HFFc6 (cell line): ENCODE measurements at regions not wholly inside any gene's neighbourhood (a gene's known extent, or its start where the extent isn't known, plus 50 kb on each side); places are given as distances from the start of the nearest gene placed in this dataset.
"Not testable (repeated sequence)": the region's sequence is repeated elsewhere in the genome, so short reads cannot be mapped to it uniquely, and the experiment has no call there.

Experiments
- DNase-seq: peaks from one replicate; pipeline ENCODE4 v3.0.0-alpha.2; 2018
- H3K27ac Mint-ChIP-seq: 2 replicates; pipeline ENCODE4 v1.8.0; 2020; ENCODE audit warnings: mild to moderate bottlenecking, mixed read lengths
- H3K27me3 Mint-ChIP-seq: 2 replicates; pipeline ENCODE4 v1.8.0; 2021; ENCODE audit warnings: mild to moderate bottlenecking, moderate library complexity, mixed read lengths; ENCODE audit not compliant: insufficient read depth
- H3K36me3 Mint-ChIP-seq: 2 replicates; pipeline ENCODE4 v1.8.0; 2021; ENCODE audit warnings: low read depth, mixed read lengths
- H3K4me1 Mint-ChIP-seq: 2 replicates; pipeline ENCODE4 v1.8.0; 2020; ENCODE audit warnings: low read depth, mixed read lengths
- H3K4me3 Mint-ChIP-seq: 2 replicates; pipeline ENCODE4 v1.8.0; 2020; ENCODE audit warnings: mild to moderate bottlenecking, moderate library complexity, mixed read lengths
- H3K9me3 Mint-ChIP-seq: 2 replicates; pipeline ENCODE4 v1.8.0; 2020; ENCODE audit warnings: mild to moderate bottlenecking, mixed read lengths

DNA sequence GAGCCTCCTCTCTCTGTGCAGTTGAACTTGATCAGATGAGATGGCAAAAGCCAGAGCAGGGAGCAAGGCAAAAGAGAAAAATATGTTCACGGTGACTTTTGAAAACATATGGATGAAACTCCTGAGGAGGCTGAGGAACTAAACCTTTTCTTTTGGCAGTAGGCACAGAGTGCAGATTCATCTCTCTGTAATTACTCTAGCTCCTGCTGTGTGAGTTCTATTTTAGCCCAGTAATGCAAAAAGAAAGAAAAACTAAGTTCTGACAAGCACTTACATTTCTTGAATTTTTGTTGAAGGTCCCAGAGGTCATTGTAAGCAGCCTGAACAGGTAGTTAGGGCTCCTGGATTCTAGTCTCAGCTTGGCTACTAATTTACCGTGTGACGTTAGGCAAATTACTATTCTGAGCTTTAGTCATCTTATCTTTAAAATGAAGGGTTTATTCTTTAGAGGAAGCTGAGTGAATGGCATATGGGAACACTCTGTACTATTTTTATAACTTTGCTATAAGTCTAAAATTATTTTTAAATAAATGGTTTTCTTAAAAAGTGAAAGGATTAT is 114.7 kb upstream of the NBPF26 start:
- not testable (repeated sequence) for DNase-seq, H3K4me3 Mint-ChIP-seq, H3K27me3 Mint-ChIP-seq, H3K9me3 Mint-ChIP-seq, H3K4me1 Mint-ChIP-seq, H3K27ac Mint-ChIP-seq, H3K36me3 Mint-ChIP-seq

DNA sequence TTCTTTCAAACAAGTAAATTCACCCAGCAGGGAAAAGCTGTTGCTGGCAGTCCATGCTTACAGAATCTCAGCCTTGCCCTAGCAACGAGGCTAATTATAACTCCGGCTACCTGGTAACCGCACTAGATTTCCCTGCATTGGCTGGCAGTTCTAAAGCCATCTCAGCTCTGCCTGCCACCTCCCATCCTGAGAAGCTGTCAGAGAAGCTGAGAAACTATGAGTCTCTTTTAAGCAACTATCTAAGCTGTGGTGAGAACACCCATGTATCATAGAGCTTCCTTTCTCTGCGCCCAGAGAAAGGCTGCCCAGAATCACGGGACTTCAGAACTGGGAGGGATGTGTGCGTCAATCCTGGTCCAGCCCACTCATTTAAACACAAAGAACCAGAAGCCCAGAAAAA is 113.9 kb upstream of the NBPF26 start:
- DNase-seq, H3K27me3 Mint-ChIP-seq, H3K9me3 Mint-ChIP-seq, H3K36me3 Mint-ChIP-seq, H3K4me3 Mint-ChIP-seq, H3K4me1 Mint-ChIP-seq, H3K27ac Mint-ChIP-seq: not testable (repeated sequence)

DNA sequence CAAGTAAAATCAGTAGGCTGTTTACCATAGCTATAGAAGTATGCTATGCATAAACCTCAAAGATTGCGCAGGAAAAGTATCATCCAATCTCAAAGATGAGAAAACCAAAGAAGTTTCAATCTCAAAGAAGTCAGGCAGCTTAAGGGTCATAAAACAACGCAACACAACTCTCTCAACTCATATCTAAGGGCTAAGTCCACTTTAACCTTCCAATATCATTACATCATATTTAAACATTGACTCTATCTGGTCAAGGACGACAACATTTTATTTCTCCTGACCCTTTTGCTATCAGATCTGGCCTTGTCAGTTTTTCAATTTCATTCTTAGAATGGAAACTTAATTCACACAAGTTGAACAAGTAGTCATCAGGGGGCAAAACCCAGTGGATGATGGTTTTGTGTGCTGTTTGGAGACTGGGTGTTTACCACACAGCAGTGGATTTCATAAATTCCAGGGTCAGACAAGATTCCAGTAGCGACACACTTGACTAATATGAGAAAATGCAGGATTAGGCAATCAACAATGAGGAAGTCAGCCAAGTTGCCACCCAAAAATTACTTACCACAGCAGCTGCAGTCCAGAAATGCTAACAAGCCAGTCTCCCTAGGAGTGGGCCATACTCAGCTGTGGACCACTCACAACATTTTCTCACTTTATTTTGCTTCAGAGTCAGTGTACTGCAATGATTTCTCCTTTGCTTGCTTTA is 108.7 kb upstream of the NBPF26 start:
- not testable (repeated sequence) for H3K27ac Mint-ChIP-seq, H3K9me3 Mint-ChIP-seq, H3K4me1 Mint-ChIP-seq, H3K27me3 Mint-ChIP-seq, H3K36me3 Mint-ChIP-seq, H3K4me3 Mint-ChIP-seq, DNase-seq

DNA sequence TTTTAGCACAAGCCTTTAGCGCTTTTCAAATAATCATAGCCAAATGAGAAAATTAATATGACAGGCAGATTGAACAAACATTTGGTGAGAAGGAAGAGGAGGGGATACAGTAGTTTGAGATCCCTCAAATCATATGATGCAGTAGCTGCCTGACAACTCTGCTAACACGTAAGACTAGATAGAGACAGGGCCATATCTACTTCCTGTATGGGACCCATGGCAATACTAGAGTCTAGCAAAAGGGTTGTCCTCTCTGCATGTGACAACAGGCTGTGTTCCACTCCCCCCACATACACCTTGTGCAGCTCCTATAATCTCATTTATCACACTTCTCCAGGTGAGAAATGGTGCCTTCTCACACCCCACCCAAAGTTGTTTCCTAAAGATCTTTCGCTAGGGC is 106.3 kb upstream of the NBPF26 start:
- not testable (repeated sequence) for H3K4me3 Mint-ChIP-seq, H3K27ac Mint-ChIP-seq, H3K36me3 Mint-ChIP-seq, H3K9me3 Mint-ChIP-seq, H3K27me3 Mint-ChIP-seq, DNase-seq, H3K4me1 Mint-ChIP-seq

DNA sequence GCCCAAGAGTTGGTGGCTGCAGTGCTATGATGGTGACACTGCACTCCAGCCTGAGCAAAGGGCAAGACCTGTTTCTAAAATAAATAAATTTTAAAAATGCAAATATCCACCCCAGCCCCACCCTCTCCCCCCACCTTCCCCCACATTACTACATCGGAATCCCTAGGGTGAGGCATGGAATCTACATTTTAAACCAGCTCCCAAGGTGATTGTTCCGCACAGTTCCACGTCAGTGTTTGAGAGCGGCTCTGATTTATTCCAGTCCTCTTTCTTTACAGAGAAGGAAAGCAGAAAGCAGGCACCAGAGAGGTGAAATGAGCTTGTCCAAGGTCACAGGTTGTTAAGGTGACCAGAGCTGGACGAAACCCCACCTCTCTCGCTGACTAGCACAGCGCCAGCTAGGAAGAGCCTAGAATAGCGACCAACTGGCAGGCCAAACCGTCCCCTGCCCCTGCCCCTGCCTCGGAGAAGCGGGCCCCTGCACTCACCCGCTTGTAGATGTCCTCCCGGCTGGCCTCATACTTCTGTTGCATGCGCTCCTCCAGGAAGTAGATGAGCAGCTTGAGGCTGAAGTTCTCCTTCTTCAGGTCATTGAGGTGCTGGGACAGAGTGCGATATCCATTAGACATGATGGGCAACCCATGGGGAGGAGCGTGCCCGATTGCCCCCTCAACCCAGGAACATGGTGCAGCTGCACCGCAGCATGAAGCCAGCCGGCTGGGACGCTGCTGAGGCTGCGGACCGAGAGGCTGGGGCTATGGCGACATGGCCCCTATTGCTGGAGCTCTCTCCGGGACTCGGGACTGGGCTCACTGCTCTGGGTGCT is 103.7 kb upstream of the NBPF26 start:
- not testable (repeated sequence) for H3K27me3 Mint-ChIP-seq, H3K4me3 Mint-ChIP-seq, DNase-seq, H3K9me3 Mint-ChIP-seq, H3K4me1 Mint-ChIP-seq, H3K27ac Mint-ChIP-seq, H3K36me3 Mint-ChIP-seq

DNA sequence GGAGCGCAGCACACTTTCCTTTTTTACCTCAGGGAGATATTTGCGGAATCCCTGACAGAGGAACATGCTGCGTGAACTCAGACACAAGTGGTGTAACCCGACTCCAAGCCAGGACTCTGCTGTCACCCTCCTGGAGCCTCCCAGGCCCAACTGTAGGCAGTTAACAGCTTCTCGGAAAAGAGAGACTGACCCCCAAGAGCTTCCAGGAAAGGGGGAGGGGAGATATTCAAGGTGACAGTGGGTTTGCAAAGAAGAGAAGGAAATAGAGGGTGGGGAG is 103.1 kb upstream of the NBPF26 start:
- not testable (repeated sequence) for DNase-seq, H3K27ac Mint-ChIP-seq, H3K36me3 Mint-ChIP-seq, H3K9me3 Mint-ChIP-seq, H3K4me3 Mint-ChIP-seq, H3K27me3 Mint-ChIP-seq, H3K4me1 Mint-ChIP-seq

DNA sequence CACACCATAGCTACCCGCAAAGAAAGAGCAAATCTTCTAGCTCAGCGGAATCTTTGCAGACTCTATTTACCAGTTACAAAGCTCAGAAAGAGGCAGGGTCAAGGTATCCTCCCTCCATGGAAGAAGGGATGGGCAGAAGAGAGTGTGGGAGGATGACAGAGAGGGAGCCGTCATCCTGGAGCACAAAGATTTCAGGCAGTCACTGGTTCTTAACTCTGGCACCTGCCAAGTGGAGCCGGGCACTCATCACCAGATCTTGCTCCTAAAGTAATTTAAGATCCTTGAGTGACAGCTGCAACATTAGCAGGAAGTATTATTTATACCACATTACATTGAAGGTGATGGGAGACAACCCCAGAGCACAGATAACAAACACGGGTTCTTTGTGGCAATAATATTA is 102.5 kb upstream of the NBPF26 start:
- H3K4me3 Mint-ChIP-seq, H3K27me3 Mint-ChIP-seq, H3K27ac Mint-ChIP-seq, H3K4me1 Mint-ChIP-seq, H3K9me3 Mint-ChIP-seq, H3K36me3 Mint-ChIP-seq, DNase-seq: not testable (repeated sequence)

DNA sequence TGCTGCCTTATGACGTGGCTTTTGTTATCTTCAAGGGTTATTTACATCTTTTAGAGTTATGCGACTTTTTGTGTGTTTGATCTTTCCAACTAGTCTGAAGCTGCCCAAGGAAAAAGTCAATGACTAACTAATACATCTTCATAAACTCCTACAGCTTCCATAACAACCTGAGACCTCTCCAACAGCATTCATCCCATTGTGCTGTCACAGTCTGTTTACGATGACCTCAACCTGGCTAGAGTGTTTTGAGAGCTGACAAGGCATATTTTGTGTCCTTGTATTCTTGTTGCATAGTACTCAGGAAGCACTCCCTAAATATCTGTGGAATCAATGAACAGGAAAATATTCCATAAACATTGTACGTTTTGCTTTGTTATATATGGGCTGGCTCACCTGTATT is 100.2 kb upstream of the NBPF26 start:
- H3K36me3 Mint-ChIP-seq, H3K9me3 Mint-ChIP-seq, H3K4me1 Mint-ChIP-seq, H3K4me3 Mint-ChIP-seq, H3K27ac Mint-ChIP-seq, DNase-seq, H3K27me3 Mint-ChIP-seq: not testable (repeated sequence)

DNA sequence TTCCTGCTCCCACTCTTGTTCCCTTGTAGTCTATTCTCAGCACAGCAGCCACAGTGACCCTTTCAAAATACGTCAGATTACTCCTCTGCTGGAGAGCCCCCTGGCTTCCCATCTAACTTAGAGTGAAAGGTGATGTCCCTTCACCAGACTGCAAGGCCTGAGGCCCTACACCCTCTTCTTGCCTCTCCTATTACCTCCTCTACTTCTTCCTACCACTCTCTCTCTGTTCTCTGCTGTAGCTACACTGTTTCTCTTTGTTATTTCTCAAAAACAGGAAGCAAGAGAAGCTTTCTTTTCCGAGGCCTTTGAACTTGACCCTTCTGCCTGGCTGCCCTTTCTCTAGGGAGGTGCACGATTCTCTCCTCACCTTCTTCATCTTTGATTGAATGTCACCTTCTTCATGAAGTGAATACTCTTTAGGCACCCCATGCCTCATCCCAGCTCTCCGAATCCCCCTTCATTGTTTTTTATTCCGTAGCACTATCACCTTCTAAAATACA is 99.1 kb upstream of the NBPF26 start:
- H3K27ac Mint-ChIP-seq, H3K9me3 Mint-ChIP-seq, H3K36me3 Mint-ChIP-seq: not testable (repeated sequence)

DNA sequence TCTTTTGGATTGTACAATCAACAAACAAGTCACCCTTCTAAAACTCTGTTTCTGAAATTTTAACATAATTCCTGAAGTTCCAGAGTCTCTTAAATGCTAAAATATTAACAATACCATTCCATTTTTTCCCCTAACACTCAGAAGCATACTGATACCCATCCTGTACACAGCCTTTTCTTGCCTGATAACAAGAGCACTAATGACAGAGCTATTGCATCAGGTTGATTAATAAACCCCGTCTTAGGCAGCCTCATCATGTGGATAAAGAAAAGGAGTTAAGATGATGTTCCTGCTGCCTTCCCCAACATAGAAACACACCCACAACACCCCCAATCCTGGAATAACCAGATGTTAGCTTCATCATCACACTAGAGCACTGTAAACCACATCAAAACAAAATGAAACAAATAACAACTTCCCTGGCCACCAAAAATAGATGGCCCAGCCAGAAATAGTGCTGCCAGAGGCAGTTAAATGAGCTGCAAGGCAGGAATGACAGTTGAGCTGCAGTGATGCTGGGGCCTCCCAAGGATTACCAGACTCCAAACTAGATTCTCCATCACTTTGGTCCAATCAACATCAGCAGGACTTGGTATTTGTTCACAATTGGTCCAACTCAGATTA is 93.8 kb upstream of the NBPF26 start:
- H3K27me3 Mint-ChIP-seq, H3K27ac Mint-ChIP-seq, DNase-seq, H3K4me3 Mint-ChIP-seq, H3K9me3 Mint-ChIP-seq, H3K36me3 Mint-ChIP-seq, H3K4me1 Mint-ChIP-seq: not testable (repeated sequence)

More for the DNA sequence above, 99.1 kb upstream of the NBPF26 start:
- not testable (repeated sequence) for DNase-seq, H3K27me3 Mint-ChIP-seq, H3K4me3 Mint-ChIP-seq, H3K4me1 Mint-ChIP-seq

DNA sequence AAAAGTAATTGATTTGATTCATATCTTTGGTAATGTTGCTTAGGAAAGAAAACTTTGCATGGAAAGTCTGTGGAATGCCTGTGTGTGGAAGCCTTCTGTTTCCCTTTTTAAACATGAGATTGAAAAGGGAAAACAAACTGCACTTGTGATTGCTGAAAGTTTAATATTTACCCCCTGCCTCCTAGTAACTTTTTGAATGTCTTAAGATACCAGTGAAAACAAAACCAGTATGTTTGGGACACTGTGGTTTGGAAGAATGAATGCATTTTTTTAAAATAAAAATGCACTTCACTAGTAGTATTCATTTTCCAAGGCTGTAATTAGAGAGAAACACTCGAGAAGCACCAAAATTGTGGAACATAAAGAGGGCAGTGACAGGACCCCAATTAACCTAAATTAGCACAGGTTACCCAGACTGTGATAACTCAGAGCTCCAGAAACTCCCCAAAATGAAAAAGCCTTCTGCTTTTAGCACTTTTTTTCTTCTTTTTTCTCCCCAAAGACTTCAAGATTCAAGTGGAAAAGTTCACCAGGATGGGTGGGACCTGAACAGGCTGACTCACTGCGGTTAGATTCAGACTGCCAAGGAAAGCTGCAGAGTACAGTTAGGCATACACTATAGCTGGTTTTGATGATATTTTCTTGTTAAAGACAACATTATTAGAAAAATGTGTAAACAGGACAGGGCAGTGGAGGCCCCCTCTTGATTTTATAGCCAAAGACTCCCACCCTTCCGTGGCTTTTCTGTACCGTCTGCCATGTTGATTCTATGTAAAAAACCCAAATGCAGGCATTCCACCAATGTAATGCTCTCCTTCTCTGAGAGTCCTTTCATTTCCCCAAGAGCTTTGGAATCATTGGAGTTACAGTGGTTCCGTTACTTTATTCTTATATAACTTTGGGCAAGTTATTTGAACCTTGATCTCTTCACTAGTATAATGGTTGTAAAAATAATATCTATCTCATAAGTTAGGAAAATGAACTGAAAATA is 88.6 kb upstream of the NBPF26 start:
- not testable (repeated sequence) for H3K4me3 Mint-ChIP-seq, H3K4me1 Mint-ChIP-seq, DNase-seq, H3K27me3 Mint-ChIP-seq, H3K36me3 Mint-ChIP-seq, H3K27ac Mint-ChIP-seq, H3K9me3 Mint-ChIP-seq

DNA sequence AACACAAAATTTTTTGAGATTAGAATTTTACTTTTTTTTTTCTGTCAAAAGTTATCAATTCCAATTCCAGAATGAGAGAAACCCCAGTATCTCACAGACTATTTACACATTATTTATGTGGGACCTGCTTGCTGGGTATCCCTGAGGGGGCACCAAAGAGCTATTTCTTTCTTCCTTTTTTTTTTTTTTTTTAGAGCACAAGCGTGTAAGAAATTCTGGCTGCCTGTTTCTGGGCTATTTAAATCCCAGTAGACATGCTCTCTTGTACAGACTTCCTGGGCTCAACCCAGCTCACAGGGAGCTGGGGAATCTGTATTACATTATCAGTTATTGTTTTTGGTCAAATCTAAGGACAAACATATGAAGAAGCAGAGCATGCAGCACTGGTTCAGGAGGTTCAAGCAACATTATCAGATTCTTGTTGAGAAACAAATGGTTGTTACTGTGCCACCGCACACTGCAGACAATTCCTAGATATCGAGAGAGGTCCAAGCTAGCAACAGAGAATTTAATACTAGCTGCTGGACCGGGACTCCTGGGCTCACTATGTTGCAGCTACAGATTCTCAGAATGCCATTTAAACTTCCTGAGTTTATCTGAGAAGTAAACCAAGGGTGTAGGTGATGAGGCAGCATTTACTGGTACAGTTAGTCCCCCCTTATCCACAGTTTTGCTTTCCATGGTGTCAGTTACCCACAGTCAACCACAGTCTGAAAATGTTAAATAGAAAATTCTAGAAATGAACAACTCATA is 83.3 kb upstream of the NBPF26 start:
- not testable (repeated sequence) for H3K36me3 Mint-ChIP-seq, H3K27ac Mint-ChIP-seq, H3K4me1 Mint-ChIP-seq, H3K27me3 Mint-ChIP-seq, DNase-seq, H3K9me3 Mint-ChIP-seq, H3K4me3 Mint-ChIP-seq

DNA sequence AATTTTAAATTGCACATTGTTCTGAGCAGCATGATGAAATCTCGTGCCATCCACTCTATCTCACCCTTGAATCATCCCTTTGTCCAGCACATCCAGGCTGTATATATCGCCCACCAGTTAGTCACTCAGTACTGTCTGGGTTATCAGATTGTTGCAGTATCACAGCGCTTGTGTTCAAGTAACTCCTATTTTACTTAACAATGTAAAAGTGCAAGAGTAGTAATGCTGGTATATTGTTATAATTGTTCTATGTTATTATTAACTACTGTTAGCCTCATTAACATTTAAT is 82.8 kb upstream of the NBPF26 start:
- not testable (repeated sequence) for DNase-seq, H3K36me3 Mint-ChIP-seq, H3K4me3 Mint-ChIP-seq, H3K9me3 Mint-ChIP-seq, H3K27ac Mint-ChIP-seq, H3K27me3 Mint-ChIP-seq, H3K4me1 Mint-ChIP-seq
